AG04450 (cell line): ENCODE measurements at regions not wholly inside any gene's neighbourhood (a gene's known extent, or its start where the extent isn't known, plus 50 kb on each side); places are given as distances from the start of the nearest gene placed in this dataset.
"Not testable (repeated sequence)": the region's sequence is repeated elsewhere in the genome, so short reads cannot be mapped to it uniquely, and the experiment has no call there.

Experiments used
- CTCF ChIA-PET: fragments of 300-600, 350-600 bp; formaldehyde crosslinking; extraction: SDS; loops from one replicate; lab custom pipeline; 2022; ENCODE audit warnings: antibody characterized with exemption, inconsistent platforms; lab: Charles Lee
- POLR2A ChIA-PET: fragments of 350-600 bp; formaldehyde crosslinking; extraction: SDS; loops from one replicate; lab custom pipeline; 2021; ENCODE audit warnings: antibody characterized with exemption, inconsistent platforms; lab: Yijun Ruan, JAX
- DNase-seq: peaks from one replicate; pipeline ENCODE4 v3.0.0-alpha.2; 2011; ENCODE audit warnings: low read depth, low spot score
- H3K27ac ChIP-seq: one replicate; pipeline ENCODE4 v1.5.1; 2012; ENCODE audit warnings: low read depth, low read length, control low read depth
- H3K27me3 ChIP-seq: one replicate; pipeline ENCODE4 v1.6.0; 2012; ENCODE audit warnings: low read length; ENCODE audit not compliant: control insufficient read depth, insufficient read depth
- H3K4me3 ChIP-seq: 2 replicates; pipeline ENCODE4 v1.5.1; 2011; ENCODE audit warnings: mild to moderate bottlenecking, low read depth, low read length, control low read depth
- H3K9me3 ChIP-seq: 2 replicates; pipeline ENCODE4 v1.5.1; 2012; ENCODE audit warnings: low read length; ENCODE audit not compliant: control insufficient read depth, insufficient read depth
- CTCF ChIP-seq: IDR thresholded peaks from 2 replicates; pipeline ENCODE4 v1.5.1; 2011; ENCODE audit warnings: low read depth, low read length, control low read depth, inconsistent platforms

GRCh38 chr7:98762620-98763019 is 107.2 kb downstream of the TMEM130 start:
- Histone ChIP-seq H3K27me3 (no peaks in the 10 kb centered on the region), H3K27ac (no peak overlapping the region), H3K9me3 (peaks cover 15% of the 10 kb centered on the region), H3K4me3 (no peak overlapping the region)
- POLR2A ChIA-PET = no interaction called here
- no peak for TF ChIP-seq CTCF
- CTCF ChIA-PET = no interaction called here
- DNase-seq = no peak

- no peak for DNase-seq
- ChIA-PET POLR2A (no interaction called here), CTCF (no interaction called here)
- no peak for TF ChIP-seq CTCF
- Histone ChIP-seq H3K27ac (no peak overlapping the region), H3K27me3 (no peaks in the 10 kb centered on the region), H3K9me3 (peaks cover 11% of the 10 kb centered on the region), H3K4me3 (no peak overlapping the region)
These were observed 106.4 kb downstream of the TMEM130 start for GRCh38 chr7:98763441-98763840.

- Histone ChIP-seq H3K4me3 (no peak overlapping the region), H3K27ac (no peak overlapping the region), H3K27me3 (no peaks in the 10 kb centered on the region), H3K9me3 (peaks cover 11% of the 10 kb centered on the region)
- POLR2A ChIA-PET = no interaction called here
- no peak for TF ChIP-seq CTCF
- CTCF ChIA-PET = no interaction called here
- DNase-seq = no peak
These were observed 104.9 kb downstream of the TMEM130 start for GRCh38 chr7:98764946-98765345.

GRCh38 chr7:98770085-98770484 is 99.7 kb downstream of the TMEM130 start:
- POLR2A ChIA-PET, DNase-seq, H3K4me3 ChIP-seq, H3K27ac ChIP-seq, H3K9me3 ChIP-seq, H3K27me3 ChIP-seq: not testable (repeated sequence)
- CTCF ChIA-PET = interaction anchor here (3.4 kb wide), 1 partner anchor 25 kb away, joined by 17 read pairs; no protein-coding TSS in a partner anchor

GRCh38 chr7:98771519-98771918 is 98.3 kb downstream of the TMEM130 start:
- peak; percentile 65 for DNase-seq
- no peak for TF ChIP-seq CTCF
- Histone ChIP-seq H3K9me3 (peaks cover 7% of the 10 kb centered on the region; the same call in 1 of the 2 replicates), H3K4me3 (peak overlapping the region; percentile 13; the same call in 1 of the 2 replicates), H3K27ac (peak overlapping the region; percentile 22), H3K27me3 (no peaks in the 10 kb centered on the region)
- ChIA-PET POLR2A (no interaction called here), CTCF (interaction anchor here (0.8 to 3.4 kb wide), 3 partner anchors 26 to 70 kb away, joined by 3 to 17 read pairs (median 3); no protein-coding TSS in a partner anchor)
